Mucosa of descending colon (tissue), 3 donors: ENCODE measurements at regions not wholly inside any gene's neighbourhood (a gene's known extent, or its start where the extent isn't known, plus 50 kb on each side); places are given as distances from the start of the nearest gene placed in this dataset.

ENCODE experiments used
- ATAC-seq: fragments of 200-7000 bp; cut with Tn5 transposase; one replicate; pipeline ENCODE4 v1.9.1; 2020; ENCODE audit warnings: mild to moderate bottlenecking, moderate library complexity
- DNase-seq, 3 donors: peaks; one replicate each; pipeline ENCODE4 v3.0.0-alpha.2; 2020
- H3K36me3 ChIP-seq: fragments of 200-600 bp; one replicate; pipeline ENCODE4 v1.8.0; 2021; ENCODE audit warnings: low read depth, mild to moderate bottlenecking
- H3K4me1 ChIP-seq: fragments of 200-600 bp; one replicate; pipeline ENCODE4 v1.8.0; 2021; ENCODE audit warnings: low read depth, mild to moderate bottlenecking
- H3K4me3 ChIP-seq: fragments of 200-600 bp; one replicate; pipeline ENCODE4 v1.8.0; 2021; ENCODE audit warnings: mild to moderate bottlenecking
- H3K9me3 ChIP-seq: fragments of 200-600 bp; one replicate; pipeline ENCODE4 v1.8.0; 2021; ENCODE audit warnings: mild to moderate bottlenecking
- intact Hi-C, 2 donors: fragments of 100-400 bp; cut with DNase I in 1 of 2; cut with micrococcal nuclease in 1 of 2; formaldehyde crosslinking; loops; one replicate each; pipeline versions ENCODE4 v1.11.0 to v1.11.1; 2022; cut with DNase I, micrococcal nuclease
- TF ChIP-seq, protein P1 (sequence below): fragments of 200-600 bp; IDR thresholded peaks from one replicate; pipeline ENCODE4 v1.8.0; 2022; ENCODE audit warnings: antibody characterized with exemption, mild to moderate bottlenecking
- donor health status: DM: no; HTN: no; CAD: no; lungs with moderate emphysema.
- donor health status: DM: no; HTN: no; CAD: no.
- donor health status: DM: no; HTN: yes; CAD: no.

DNA sequence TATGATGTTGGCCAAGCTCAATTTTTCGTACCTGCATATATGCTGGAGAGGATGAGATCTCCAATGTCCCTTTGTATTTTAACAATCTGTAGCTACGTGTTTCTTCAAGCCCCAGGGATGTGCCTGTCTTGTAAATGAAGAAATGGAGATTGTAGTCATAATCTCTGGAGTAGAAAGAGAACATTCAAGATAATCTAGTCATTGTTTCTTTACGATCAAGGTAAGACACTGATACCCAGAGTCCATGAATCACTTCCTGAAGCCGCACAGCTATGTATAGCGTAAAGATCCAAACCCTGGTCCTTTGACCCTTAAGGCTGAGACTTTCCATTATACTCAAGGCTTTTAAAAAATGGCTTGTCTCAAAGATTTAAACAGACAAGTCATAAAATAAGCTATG, 205.5 kb downstream of the HS3ST3B1 start:
- H3K4me1 ChIP-seq = no peaks in the 10 kb centered on the region
- no peak for DNase-seq
- no peak for ATAC-seq
- H3K36me3 ChIP-seq = no peaks in the 10 kb centered on the region
- intact Hi-C loops = no loop called here
- no peak overlapping the region for H3K4me3 ChIP-seq
- TF ChIP-seq, protein P1, sequence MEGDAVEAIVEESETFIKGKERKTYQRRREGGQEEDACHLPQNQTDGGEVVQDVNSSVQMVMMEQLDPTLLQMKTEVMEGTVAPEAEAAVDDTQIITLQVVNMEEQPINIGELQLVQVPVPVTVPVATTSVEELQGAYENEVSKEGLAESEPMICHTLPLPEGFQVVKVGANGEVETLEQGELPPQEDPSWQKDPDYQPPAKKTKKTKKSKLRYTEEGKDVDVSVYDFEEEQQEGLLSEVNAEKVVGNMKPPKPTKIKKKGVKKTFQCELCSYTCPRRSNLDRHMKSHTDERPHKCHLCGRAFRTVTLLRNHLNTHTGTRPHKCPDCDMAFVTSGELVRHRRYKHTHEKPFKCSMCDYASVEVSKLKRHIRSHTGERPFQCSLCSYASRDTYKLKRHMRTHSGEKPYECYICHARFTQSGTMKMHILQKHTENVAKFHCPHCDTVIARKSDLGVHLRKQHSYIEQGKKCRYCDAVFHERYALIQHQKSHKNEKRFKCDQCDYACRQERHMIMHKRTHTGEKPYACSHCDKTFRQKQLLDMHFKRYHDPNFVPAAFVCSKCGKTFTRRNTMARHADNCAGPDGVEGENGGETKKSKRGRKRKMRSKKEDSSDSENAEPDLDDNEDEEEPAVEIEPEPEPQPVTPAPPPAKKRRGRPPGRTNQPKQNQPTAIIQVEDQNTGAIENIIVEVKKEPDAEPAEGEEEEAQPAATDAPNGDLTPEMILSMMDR = no peak
- no peaks in the 10 kb centered on the region for H3K9me3 ChIP-seq

DNA sequence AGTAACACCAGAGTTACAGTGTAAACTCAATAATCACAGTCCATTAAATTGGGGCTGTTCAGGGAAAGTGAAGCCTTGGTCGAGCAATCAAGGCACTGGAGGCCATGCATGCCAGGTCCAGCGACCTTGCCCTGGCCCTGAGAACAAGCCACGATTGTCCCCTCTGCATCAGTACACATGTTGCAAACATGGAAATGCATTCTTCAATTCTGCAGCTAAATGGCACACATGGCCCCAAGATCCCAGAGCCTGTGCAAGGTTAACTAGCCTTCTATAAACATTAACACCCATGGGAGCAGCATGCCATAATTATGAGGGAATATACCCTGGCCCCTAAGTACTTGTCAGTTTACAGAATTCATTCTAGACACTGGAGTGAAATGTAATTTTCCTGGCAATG, 204.7 kb downstream of the HS3ST3B1 start:
- Histone ChIP-seq H3K4me3 (no peak overlapping the region), H3K9me3 (no peaks in the 10 kb centered on the region), H3K4me1 (no peaks in the 10 kb centered on the region), H3K36me3 (no peaks in the 10 kb centered on the region)
- TF ChIP-seq, protein P1 = no peak
- intact Hi-C loops = no loop called here
- DNase-seq (no peak), ATAC-seq (no peak)

DNA sequence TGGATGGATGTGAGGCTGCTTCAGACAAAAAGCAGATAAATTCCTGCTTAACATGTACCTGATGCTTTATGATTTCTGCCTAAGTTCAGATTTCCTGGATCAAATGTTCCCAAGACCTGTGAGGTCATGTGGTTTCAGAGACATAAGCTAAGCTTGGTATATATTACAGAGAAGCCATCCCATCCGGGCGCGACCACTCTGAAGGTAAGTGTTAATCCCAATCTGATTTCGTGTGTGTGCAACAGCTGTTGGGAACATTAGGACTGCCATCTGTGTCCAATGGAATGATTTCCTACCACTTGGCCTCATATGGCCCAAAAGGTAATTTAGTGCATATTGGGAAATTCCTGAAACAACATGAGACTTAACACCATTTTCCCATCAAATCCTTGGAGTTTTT, 199.1 kb downstream of the HS3ST3B1 start:
- ATAC-seq (no peak), DNase-seq (no peak)
- H3K9me3 ChIP-seq = no peaks in the 10 kb centered on the region
- intact Hi-C loops = no loop called here
- no peaks in the 10 kb centered on the region for H3K4me1 ChIP-seq
- TF ChIP-seq, protein P1 = no peak
- H3K36me3 ChIP-seq = no peaks in the 10 kb centered on the region
- H3K4me3 ChIP-seq = no peak overlapping the region

DNA sequence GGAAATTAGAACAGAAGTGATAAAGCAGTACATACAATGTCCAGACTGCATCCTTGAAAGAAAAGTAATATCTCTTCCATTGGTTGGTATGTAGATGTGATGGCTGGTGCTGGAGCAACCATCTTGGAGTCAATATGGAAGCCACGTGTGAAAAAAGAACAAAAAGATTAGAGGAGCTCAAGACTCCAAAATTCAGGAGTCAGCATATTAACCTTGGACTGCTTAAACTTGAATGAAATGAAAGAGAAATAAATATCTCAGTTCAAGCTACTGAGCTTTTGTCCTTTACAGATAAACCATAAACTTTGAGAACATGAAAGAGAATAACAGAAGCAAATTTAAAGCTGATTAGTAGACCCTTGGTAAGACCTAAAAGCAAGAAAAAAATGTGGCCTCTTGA, 197.9 kb downstream of the HS3ST3B1 start:
- ATAC-seq = no peak
- intact Hi-C loops = no loop called here
- TF ChIP-seq, protein P1 = no peak

DNA sequence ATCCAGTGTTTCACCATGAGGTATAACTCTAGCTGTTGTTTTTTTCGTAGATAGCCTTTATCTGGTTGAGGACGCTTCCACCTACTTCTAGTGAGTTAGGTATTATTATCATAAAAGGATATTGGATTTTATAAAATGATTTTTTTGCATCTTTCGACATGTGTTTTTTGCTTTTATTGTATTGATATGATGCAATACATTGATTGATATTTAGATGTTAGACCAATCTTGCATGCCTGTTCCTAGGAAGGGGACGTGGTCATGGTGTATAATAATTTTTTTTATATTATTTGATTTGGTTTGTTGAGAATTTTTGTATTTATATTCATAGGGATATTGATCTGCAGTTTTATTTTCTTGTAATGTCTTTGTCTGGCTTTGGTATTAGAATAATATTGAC, 193.3 kb downstream of the HS3ST3B1 start:
- TF ChIP-seq, protein P1 = no peak
- intact Hi-C loops = no loop called here

More for the DNA sequence above, 197.9 kb downstream of the HS3ST3B1 start:
- H3K4me1 ChIP-seq = no peaks in the 10 kb centered on the region
- H3K9me3 ChIP-seq = no peaks in the 10 kb centered on the region
- no peaks in the 10 kb centered on the region for H3K36me3 ChIP-seq
- H3K4me3 ChIP-seq = no peak overlapping the region
- DNase-seq = no peak

DNA sequence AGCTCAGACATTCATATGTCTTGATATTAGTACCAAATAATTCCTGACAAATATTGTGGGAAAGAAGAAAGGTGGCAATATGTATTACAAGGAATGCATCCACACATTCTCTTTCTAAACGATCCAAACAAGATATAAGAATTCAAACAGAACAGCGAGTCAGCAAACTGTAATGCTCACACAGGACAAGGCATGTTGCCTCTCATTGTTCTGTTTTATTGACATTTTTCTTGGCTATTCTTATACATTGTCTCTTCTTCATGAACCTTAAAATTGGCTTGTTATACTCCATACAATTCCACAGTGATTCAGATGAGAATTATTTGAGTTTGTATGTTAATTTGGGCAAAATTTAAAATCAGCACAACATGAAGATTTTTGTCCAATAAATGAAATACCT, 189.1 kb downstream of the HS3ST3B1 start:
- DNase-seq = no peak
- intact Hi-C loops = no loop called here
- no peak for ATAC-seq
- Histone ChIP-seq H3K36me3 (no peaks in the 10 kb centered on the region), H3K4me3 (no peak overlapping the region), H3K4me1 (no peaks in the 10 kb centered on the region), H3K9me3 (no peaks in the 10 kb centered on the region)
- TF ChIP-seq, protein P1 = no peak

More for the DNA sequence above, 193.3 kb downstream of the HS3ST3B1 start:
- ATAC-seq (no peak), DNase-seq (no peak)
- H3K36me3 ChIP-seq = no peaks in the 10 kb centered on the region
- no peaks in the 10 kb centered on the region for H3K9me3 ChIP-seq
- H3K4me3 ChIP-seq = no peak overlapping the region
- H3K4me1 ChIP-seq = no peaks in the 10 kb centered on the region
